ENCODE measurements at regions not wholly inside any gene's neighbourhood (a gene's known extent, or its start where the extent isn't known, plus 50 kb on each side); places are given as distances from the start of the nearest gene placed in this dataset.

DNA sequence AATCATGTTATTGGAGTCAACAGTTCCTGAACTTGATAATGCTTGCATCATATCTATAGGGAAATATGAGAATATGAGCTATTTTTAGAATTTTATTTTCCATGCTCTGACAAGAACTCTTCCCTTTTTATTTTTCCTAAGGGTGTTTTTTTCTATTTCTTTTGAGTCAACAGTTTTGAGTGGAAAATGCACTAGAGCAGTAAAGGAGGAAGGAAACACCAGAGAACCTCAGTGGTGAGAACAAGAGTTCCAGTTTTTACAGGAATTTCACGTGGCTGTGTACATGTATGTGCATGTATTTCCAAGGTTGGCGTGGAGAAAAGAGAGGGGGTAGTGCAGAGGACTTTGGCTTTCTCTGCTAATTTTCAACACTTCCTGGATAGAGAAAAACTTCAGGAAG is 63.6 kb upstream of the TNFSF18 start:
- Histone ChIP-seq H3K4me3 (no peak overlapping the region), H3K9me3 (no peaks in the 10 kb centered on the region), H3K27ac (no peak overlapping the region), H3K27me3 (no peaks in the 10 kb centered on the region), H3K36me3 (no peaks in the 10 kb centered on the region), H3K4me1 (ENCODE audit: insufficient read depth) (no peaks in the 10 kb centered on the region)
- TF ChIP-seq, protein P1, sequence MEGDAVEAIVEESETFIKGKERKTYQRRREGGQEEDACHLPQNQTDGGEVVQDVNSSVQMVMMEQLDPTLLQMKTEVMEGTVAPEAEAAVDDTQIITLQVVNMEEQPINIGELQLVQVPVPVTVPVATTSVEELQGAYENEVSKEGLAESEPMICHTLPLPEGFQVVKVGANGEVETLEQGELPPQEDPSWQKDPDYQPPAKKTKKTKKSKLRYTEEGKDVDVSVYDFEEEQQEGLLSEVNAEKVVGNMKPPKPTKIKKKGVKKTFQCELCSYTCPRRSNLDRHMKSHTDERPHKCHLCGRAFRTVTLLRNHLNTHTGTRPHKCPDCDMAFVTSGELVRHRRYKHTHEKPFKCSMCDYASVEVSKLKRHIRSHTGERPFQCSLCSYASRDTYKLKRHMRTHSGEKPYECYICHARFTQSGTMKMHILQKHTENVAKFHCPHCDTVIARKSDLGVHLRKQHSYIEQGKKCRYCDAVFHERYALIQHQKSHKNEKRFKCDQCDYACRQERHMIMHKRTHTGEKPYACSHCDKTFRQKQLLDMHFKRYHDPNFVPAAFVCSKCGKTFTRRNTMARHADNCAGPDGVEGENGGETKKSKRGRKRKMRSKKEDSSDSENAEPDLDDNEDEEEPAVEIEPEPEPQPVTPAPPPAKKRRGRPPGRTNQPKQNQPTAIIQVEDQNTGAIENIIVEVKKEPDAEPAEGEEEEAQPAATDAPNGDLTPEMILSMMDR (IDR thresholded peaks at IDR 0.05) = no peak
- TF ChIP-seq EP300 (IDR thresholded peaks at IDR 0.05) = no peak
- TF ChIP-seq POLR2A (IDR thresholded peaks at IDR 0.05) = no peak
- 72 to 79% (median 79%) methylated on average over 2 of the region's 2 CpGs for WGBS, 3 donors
- intact Hi-C loops (cut with DNase I) = no loop called here
- no peak for DNase-seq

DNA sequence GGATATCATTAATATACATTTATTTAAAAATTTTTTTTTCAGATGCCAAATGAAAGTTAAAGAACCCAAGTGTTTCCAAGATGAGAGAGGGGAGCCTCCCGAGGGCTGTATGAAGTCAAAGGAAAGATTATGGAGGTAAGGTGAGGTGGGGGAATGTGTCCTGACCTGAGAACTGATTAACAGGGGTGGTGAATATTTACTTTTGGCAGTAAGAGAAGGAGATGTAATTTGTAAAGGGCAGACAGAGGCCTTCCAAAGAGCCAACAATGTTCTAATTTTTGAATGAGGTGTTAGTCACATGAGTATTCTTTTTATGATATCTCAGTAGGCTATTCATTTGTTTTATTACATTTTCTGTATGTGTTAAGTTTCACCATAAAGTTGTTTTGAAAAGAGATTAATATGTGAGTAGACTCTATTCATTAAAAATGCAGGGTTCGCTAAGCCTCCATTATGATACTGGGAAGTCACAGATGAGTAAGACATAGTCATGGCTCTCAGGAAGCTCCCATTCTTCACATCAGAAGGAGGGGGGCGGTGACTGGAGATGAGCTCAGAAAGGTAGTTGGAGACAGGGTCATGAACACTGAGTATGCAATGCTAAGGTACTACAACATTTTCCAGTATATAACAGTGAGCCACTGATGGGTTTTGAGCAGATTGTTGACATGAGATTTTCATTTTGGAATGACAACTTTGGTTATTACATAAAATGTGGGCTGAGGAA is 62.4 kb upstream of the TNFSF18 start:
- intact Hi-C loops (cut with DNase I) = no loop called here
- WGBS, 3 donors = 80 to 84% (median 83%) methylated on average over 3 of the region's 3 CpGs
- no peak overlapping the region for H3K4me3 ChIP-seq
- H3K27ac ChIP-seq = no peak overlapping the region
- TF ChIP-seq POLR2A (IDR thresholded peaks at IDR 0.05) (no peak), EP300 (IDR thresholded peaks at IDR 0.05) (no peak)
- TF ChIP-seq, protein P1 (IDR thresholded peaks at IDR 0.05) = no peak
- no peak for DNase-seq
- H3K9me3 ChIP-seq = no peaks in the 10 kb centered on the region
- no peaks in the 10 kb centered on the region for H3K36me3 ChIP-seq
- no peaks in the 10 kb centered on the region for H3K4me1 ChIP-seq (ENCODE audit: insufficient read depth)
- no peaks in the 10 kb centered on the region for H3K27me3 ChIP-seq

DNA sequence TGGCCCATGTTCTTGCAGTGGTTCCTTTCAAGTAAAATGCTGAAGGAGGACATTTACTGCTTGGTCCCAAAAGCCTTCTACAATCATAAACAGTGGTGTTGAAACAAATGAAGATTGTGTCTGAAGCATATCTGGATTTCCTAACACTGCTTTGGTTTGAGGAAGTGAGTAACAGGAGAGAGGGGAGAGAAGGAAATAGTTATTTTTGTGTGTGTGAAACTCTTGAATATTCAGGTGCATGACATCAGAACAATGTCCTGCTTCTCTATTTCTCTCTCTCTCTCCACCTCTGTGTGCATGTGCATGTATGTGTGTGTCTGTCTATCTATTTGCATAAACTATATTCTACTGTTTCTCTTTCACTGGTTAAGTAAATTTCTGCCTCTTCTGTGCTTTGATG is 61.4 kb upstream of the TNFSF18 start:
- Histone ChIP-seq H3K4me1 (ENCODE audit: insufficient read depth) (no peaks in the 10 kb centered on the region), H3K27me3 (no peaks in the 10 kb centered on the region), H3K4me3 (no peak overlapping the region), H3K36me3 (no peaks in the 10 kb centered on the region), H3K9me3 (no peaks in the 10 kb centered on the region), H3K27ac (no peak overlapping the region)
- intact Hi-C loops (cut with DNase I) = no loop called here
- DNase-seq = no peak
- no peak for TF ChIP-seq EP300 (IDR thresholded peaks at IDR 0.05)
- TF ChIP-seq POLR2A (IDR thresholded peaks at IDR 0.05) = no peak
- TF ChIP-seq, protein P1 (IDR thresholded peaks at IDR 0.05) = no peak

DNA sequence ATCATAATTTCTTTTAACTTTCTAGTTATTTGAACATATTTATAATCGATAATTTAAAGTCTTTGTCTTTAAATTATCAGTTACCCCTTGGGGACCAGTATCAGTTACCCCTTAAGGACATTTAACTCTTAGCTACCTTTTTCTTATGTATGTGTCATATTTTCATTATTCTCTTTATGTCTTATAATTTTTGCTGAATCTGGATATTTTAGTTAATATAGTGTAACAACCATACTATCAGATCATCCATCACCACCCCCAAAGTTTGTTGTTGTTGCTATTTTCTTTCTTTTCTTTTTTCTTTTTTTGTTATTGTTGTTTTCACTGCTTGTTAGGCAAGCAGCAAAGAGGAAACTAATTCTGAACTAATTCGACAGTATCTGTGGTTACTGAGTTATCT is 57.0 kb upstream of the TNFSF18 start:
- WGBS, 3 donors = 85 to 93% (median 88%) methylated on average over 2 of the region's 2 CpGs
- TF ChIP-seq POLR2A (IDR thresholded peaks at IDR 0.05) = no peak
- no peak for TF ChIP-seq EP300 (IDR thresholded peaks at IDR 0.05)
- TF ChIP-seq, protein P1 (IDR thresholded peaks at IDR 0.05) = no peak

More for the DNA sequence above, 57.0 kb upstream of the TNFSF18 start:
- intact Hi-C loops (cut with DNase I) = no loop called here
- H3K9me3 ChIP-seq = peaks cover 0 to 4% of the 10 kb centered on the region in 2 donors
- no peaks in the 10 kb centered on the region for H3K27me3 ChIP-seq
- no peaks in the 10 kb centered on the region for H3K4me1 ChIP-seq (ENCODE audit: insufficient read depth)
- no peak overlapping the region for H3K27ac ChIP-seq
- no peak overlapping the region for H3K4me3 ChIP-seq
- no peaks in the 10 kb centered on the region for H3K36me3 ChIP-seq
- DNase-seq = no peak
